GM21526 (cell line): ENCODE measurements at regions not wholly inside any gene's neighbourhood (a gene's known extent, or its start where the extent isn't known, plus 50 kb on each side); places are given as distances from the start of the nearest gene placed in this dataset.
"Not testable (repeated sequence)": the region's sequence is repeated elsewhere in the genome, so short reads cannot be mapped to it uniquely, and the experiment has no call there.

Source experiments
- ATAC-seq: cut with Tn5 transposase; IDR thresholded peaks from one replicate; pipeline ENCODE4 v1.9.1; 2021; ENCODE audit warnings: moderate library complexity; ENCODE audit not compliant: unreplicated experiment, low FRiP score

- ATAC-seq, result not testable (repeated sequence)
Observed at GRCh38 chr16:13336907-13337881, 435.8 kb downstream of the SHISA9 start.

- ATAC-seq, result no peak
Observed at GRCh38 chr16:13338044-13338443, 436.6 kb downstream of the SHISA9 start.

GRCh38 chr16:13342675-13343074, 441.3 kb downstream of the SHISA9 start:
- ATAC-seq, result no peak

- no peak for ATAC-seq
Observed at GRCh38 chr16:13344001-13344400, 442.6 kb downstream of the SHISA9 start.

- no peak for ATAC-seq
Observed at GRCh38 chr16:13348416-13348815, 447.0 kb downstream of the SHISA9 start.

- no peak for ATAC-seq
Observed at GRCh38 chr16:13350000-13350399, 448.6 kb downstream of the SHISA9 start.

- ATAC-seq, result no peak
Observed at GRCh38 chr16:13351181-13351580, 449.8 kb downstream of the SHISA9 start.

- ATAC-seq, result no peak
Observed at GRCh38 chr16:13351601-13352217, 450.3 kb downstream of the SHISA9 start.

- not testable (repeated sequence) for ATAC-seq
Observed at GRCh38 chr16:13352796-13353195, 451.4 kb downstream of the SHISA9 start.

- not testable (repeated sequence) for ATAC-seq
Observed at GRCh38 chr16:13357842-13358241, 456.4 kb downstream of the SHISA9 start.

GRCh38 chr16:13359835-13360234, 458.4 kb downstream of the SHISA9 start:
- ATAC-seq, result no peak

- no peak for ATAC-seq
Observed at GRCh38 chr16:13372421-13372820, 471.0 kb downstream of the SHISA9 start.

- ATAC-seq, result no peak
Observed at GRCh38 chr16:13376174-13376573, 474.8 kb downstream of the SHISA9 start.

GRCh38 chr16:13377143-13377542, 475.7 kb downstream of the SHISA9 start:
- no peak for ATAC-seq

GRCh38 chr16:13378151-13378550, 476.8 kb downstream of the SHISA9 start:
- ATAC-seq, result no peak

GRCh38 chr16:13379266-13379665, 477.9 kb downstream of the SHISA9 start:
- no peak for ATAC-seq

GRCh38 chr16:13385156-13386040, 484.0 kb downstream of the SHISA9 start:
- ATAC-seq, result not testable (repeated sequence)

GRCh38 chr16:13390093-13390985, 488.9 kb downstream of the SHISA9 start:
- peak; percentile 82 for ATAC-seq

- no peak for ATAC-seq
Observed at GRCh38 chr16:13390986-13391305, 489.5 kb downstream of the SHISA9 start.

GRCh38 chr16:13391337-13391736, 489.9 kb downstream of the SHISA9 start:
- ATAC-seq, result no peak
